Effector CD4-positive, alpha-beta T cell (primary cell): ENCODE measurements at regions not wholly inside any gene's neighbourhood (a gene's known extent, or its start where the extent isn't known, plus 50 kb on each side); places are given as distances from the start of the nearest gene placed in this dataset.

Experiments
- DNase-seq: peaks from one replicate; pipeline ENCODE4 v3.0.0-alpha.2; 2020

DNA sequence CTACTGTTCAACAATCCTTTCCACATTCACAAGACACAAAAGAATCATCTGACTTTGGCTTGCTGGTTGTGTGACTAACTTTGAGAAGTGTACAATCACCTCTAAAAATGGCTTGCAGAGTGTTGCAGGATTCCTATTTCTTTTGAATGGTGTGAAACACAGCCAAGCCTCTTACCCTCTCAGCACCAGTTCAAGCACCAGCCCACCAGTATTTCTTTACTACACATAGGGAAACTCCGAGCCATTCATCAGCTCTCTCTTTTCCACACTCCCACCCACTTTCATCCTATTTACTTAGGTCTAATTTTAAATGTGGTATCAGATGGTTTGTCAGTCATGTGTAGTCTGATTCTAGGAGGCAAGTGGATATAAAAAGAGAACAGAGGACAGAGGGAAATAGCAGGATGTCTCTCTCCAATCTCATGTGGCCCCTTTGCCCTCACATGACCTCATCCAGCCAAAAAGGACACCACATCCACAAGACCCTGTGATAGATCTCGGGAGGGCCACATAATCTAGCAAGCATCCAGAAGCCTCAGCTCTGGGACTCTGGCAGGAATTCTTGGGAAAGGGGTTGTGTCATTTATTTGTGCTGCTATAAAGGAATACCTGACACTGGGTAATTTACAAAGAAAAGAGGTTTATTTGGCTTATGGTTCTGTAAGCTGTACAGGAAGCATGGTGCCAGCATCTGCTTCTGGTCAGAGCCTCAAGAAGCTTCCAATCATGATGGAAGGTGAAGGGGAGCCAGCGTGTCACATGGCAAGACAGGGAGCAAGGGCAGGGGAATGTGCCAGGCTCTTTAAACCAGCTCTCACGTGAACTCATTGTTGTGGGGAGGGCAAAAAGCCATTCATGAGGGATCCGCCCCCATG is 66.8 kb upstream of the NEBL start:
- no peak for DNase-seq

DNA sequence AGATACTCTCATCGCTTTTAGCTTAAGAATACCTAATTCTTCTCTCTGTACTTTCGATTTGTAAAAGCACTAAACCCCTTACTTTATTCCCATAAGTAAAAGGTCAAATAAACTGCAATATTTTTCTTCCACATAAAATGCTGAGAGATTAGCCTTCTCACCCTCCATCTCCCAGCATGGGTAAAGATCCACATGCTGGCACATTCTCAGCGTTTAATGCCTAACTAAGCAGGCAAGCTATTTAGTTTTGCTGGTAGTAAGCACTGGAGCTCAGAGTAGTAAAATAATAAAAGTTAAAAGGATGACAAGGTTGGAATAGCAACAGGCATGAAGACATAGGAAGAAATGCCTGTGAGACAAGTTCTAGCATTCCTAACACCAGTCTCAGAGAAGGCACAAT is 65.9 kb upstream of the NEBL start:
- DNase-seq, result no peak

DNA sequence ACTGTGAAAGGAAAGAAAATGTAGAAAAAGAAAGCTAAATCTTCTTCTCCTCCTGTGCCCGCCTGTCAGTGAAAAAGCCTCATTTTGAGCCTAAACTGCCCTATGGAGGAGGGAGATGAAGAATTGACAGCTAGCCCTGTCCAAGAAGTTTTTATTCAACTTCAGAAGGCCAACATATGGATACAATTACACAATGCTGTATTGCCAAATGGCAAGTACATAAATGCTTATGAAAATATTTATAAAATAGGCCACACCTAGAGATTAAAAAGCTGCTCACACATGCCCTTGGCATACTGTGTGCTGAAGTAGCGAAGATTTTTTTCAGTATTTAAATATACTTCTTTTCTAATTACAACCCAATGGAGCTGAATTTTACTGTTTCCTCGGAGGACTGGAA is 65.1 kb upstream of the NEBL start:
- DNase-seq, result no peak

DNA sequence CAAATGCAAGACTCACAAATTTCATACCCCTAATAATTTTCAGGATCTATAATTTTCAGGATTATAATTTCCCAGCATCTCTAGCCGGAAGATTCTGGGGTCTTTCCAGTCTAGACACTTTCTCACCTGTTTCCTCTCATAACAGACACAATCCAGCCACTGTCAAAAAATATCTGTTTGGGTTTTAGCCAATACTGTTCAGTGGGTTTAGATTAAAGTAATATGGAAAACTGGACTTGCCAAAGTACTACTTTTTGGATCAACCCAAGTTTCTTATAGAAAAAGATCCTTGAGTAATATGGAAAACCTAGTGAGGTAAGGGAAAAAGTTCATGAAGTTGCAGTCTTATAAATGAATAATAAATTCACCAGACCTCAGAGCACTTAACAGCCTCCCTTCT is 62.1 kb upstream of the NEBL start:
- no peak for DNase-seq

DNA sequence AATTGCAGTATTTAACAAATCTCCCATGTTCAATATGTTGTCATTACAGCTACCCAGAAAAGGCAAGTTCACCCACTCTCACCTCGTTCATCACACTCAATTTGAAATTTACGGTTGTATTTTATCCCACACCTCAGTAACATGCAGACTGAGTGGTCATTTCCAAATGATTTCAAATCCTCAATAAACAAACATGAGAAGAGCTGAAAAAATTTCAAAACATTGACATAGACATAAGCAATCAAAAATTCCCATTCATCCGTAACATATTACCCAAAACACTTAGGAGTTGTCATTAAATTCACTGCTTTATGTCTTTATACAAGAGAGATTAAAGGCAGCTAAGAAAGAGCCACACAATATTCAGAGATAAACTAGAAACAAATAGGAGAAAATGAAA is 61.7 kb upstream of the NEBL start:
- no peak for DNase-seq

DNA sequence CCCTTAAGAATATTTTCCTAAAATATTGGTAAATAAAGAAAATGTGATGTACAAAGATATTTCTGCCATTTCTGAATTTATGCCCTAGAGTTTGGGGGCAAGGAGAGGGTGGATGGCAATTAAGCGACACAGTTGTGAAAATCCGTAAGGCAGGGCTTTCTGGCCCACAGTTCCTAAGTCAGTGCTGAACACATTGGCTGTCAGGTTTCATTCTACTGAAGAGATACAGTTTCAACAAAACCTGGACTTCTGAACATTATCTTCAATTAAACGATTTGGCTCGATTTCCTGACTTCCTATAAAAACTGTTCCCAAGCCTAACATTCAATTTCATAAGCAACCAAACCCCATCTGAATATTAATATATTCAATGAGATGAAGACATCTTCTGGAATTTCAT is 61.1 kb upstream of the NEBL start:
- DNase-seq, result no peak

DNA sequence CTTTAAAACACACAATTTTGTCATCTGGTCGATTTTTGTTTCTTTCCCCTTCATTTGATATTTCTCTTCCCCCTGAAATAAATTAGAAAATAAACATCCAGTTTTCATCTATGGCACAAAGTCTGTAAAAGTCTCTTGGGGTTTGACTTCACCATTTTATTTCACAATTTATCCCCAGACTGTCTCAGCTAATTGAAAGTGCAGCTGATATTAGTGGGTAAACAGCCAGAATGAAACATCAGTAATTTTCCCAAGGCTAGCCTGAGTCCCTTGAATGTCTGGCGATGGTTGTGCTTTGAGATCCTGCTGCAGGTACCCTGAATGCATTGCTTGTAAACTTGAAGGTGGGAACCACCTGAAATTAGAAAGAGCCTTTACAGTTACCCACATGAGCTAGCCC is 60.6 kb upstream of the NEBL start:
- DNase-seq, result no peak

DNA sequence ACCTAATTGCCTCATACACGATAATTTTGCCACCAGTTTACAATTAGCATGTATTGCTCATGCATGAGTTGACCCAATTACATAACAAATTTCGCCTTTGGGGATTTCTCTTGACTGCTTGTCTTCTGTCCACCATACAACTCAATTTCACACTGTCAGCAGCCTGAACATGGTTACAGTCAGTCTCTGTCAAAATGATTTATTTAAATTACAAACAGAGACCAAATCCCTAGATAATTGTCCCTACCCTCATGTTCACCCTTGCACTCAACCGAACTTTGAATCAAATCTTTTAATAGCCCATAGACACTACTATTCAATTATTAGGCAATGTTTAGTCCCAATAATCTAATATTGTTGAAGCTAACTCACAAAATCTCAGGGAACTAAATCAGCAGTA is 59.7 kb upstream of the NEBL start:
- no peak for DNase-seq

DNA sequence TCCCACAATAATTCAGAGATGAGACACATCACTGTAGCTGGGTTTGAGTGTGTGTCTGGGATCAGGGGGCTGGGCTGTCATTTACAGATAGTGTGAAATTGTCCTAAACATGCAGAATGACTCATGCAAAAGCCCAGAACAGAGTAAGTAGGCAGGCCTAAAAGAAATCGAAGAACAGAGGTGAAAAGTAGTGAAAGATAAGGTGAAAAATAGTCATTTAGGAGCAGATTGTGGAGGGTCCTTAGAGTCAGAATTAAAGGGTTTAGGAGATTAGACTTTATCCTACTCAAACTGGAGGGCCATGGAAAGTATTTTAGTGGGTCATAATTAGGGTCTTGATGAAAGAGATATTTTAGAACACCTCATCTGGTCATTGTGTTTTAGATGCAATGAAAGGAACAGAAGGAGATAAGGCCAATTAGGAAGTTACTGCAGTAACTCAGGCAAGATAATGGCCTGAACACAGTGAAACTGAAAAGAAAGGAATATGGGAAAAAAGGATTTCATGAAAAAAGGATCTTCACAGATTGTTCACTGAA is 58.3 kb upstream of the NEBL start:
- DNase-seq, result no peak

DNA sequence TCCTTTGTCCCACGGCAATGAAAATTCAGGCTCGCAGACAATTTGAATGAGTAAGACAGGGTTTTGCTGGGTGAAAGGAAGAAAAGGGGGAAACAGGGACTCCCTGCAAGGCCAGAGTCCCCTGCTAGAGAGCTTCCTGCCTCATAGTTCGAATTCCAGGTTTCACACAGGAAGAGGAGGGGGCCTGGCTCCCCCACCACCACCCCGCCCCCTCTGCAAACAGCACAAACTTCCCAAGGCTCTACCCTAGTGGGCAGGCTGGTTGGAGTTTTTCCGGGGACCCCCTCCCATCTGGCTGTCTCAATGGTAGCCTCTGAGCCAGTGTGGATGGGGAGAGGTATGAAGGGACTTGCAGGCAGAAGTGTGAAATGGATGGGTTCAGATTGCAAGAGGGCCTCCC is 57.4 kb upstream of the NEBL start:
- no peak for DNase-seq

DNA sequence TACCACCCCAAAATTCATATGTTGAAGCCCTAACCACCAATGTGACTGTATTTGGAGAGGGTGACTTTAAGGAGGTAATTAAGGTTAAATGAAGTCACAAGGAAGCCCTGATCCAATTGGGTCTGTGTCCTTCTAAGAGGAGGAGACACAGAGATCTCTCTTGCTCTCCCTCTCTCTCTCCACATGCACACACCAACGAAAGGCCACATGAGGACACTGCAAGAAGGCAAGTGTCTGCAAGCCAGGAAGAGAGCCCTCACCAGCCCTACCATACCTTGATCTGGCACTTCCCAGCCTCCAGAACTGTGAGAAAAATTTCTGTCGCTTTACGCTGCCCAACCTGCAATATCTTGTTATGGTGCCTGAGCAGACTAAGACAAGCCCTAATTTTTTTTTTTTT is 56.0 kb upstream of the NEBL start:
- DNase-seq, result no peak

DNA sequence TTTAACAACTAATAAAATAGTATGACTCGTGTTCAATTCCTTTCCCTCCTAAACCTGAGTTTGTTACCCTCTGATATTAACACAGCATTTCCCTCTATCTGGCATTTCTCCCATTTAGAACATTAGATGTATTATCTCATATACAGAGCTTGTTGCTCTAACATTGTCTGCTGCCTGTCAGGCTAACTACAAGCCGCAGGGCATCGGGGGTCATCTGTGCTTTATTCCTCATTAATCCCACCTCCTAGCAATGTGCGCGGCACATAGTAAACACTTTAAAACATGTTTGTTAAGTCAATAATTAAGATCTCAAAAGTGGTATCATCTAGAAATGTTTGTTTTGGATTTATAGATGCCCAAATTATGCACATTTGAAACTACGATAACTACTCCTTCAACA is 52.9 kb upstream of the NEBL start:
- DNase-seq, result no peak

DNA sequence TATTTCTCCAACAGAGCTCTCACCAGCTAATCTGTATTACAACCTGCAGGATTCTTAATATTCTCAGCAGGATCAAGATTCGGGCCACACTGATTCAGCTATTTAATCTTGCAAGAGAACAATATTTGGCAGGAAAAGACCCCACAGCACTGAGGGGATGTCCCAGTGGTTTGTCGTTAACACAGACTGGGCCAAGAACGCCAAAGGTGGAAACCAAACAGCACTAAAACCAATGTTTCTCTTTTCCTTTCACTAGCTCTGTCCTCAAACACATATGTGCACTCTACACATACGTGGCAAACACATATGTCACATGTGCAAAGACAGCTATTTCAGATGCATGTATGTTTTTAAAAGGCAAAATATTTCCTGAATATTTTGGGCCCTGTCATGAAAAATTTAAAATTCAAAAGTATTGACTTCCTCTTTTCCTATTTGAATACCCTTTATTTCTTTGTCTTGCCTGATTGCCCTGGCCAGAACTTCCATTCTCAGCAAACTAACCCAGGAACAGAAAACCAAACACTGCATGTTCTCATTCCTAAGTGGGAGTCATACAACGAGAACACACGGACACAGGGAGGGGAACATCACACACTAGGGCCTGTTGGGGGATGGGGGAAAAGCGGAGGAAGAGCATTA is 51.7 kb upstream of the NEBL start:
- DNase-seq, result no peak
